ENCODE measurements at regions not wholly inside any gene's neighbourhood (a gene's known extent, or its start where the extent isn't known, plus 50 kb on each side); places are given as distances from the start of the nearest gene placed in this dataset.

GRCh38 chr21:38956521-38956855 lies 150.8 kb downstream of the ETS2 start:
- in situ Hi-C loops (cut with MboI) (no loop called here), intact Hi-C loops (cut with micrococcal nuclease; ENCODE audit: unreplicated experiment) (no loop called here)
- Histone ChIP-seq H3K9ac (ENCODE audit: control insufficient read depth, insufficient read depth, low read length) (no peak overlapping the region), H3K27ac (ENCODE audit: control insufficient read depth, insufficient read depth) (no peak overlapping the region), H3K79me2 (ENCODE audit: control insufficient read depth, insufficient read depth, low read length) (no peaks in the 10 kb centered on the region), H2AFZ (ENCODE audit: control insufficient read depth, low read depth, low read length) (no peak overlapping the region), H3K36me3 (ENCODE audit: control insufficient read depth in 2 of 2, insufficient read depth in 2 of 2, low read length in 1 of 2) (no peaks in the 10 kb centered on the region), H3K9me3 (replicated peaks; ENCODE audit: control insufficient read depth, insufficient read depth, low read length) (no peaks in the 10 kb centered on the region), H4K20me1 (ENCODE audit: control insufficient read depth, insufficient read depth) (no peaks in the 10 kb centered on the region), H3K4me2 (ENCODE audit: control insufficient read depth, insufficient read depth) (no peak overlapping the region), H3K4me3 (no peak overlapping the region), H3K27me3 (replicated peaks in 1 of 2; ENCODE audit: control insufficient read depth in 2 of 2, insufficient read depth in 2 of 2, low read length in 1 of 2) (no peaks in the 10 kb centered on the region), H3K4me1 (ENCODE audit: control insufficient read depth, insufficient read depth, low read length) (no peaks in the 10 kb centered on the region)
- DNase-seq (ENCODE audit: low read depth, low spot score), result no peak
- WGBS (ENCODE audit: insufficient coverage, insufficient replicate concordance, low lambda C conversion rate, missing lambda C conversion rate), result 24% methylated on average over 5 of the region's 5 CpGs
- no TSS peak for BruUV-seq (replicated peaks)
- ChIA-PET SMC1A (ENCODE audit: uncharacterized antibody, unreplicated experiment) (interaction anchor here (0.9 kb wide), 1 partner anchor 23 kb away, joined by 3 read pairs; no protein-coding TSS in a partner anchor), RAD21 (ENCODE audit: unreplicated experiment) (no interaction called here), POLR2A (no interaction called here), CTCF (interaction anchor here (1.2 kb wide), 1 partner anchor 17 kb away, joined by 3 read pairs; no protein-coding TSS in a partner anchor)
- no peak for TF ChIP-seq ATF2 (IDR thresholded peaks at IDR 0.05; ENCODE audit: low read length)
- no peak for TF ChIP-seq YBX1 (IDR thresholded peaks at IDR 0.05)
- TF ChIP-seq HDAC6 (IDR thresholded peaks at IDR 0.05; ENCODE audit: unreplicated experiment), result no peak
- no peak for TF ChIP-seq PKNOX1 (IDR thresholded peaks at IDR 0.05)
- no peak for TF ChIP-seq CBX3 (IDR thresholded peaks at IDR 0.05; ENCODE audit: borderline replicate concordance, low read depth)
- TF ChIP-seq KAT2A (conservative IDR thresholded peaks at IDR 0.05; ENCODE audit: control insufficient read depth, low read depth, low read length), result no peak
- no peak for TF ChIP-seq PML (IDR thresholded peaks at IDR 0.05; ENCODE audit: low read length)
- no peak for TF ChIP-seq ZBTB4 (CRISPR knock-in tag; IDR thresholded peaks at IDR 0.05)
- TF ChIP-seq CBX5 (IDR thresholded peaks at IDR 0.05; ENCODE audit: low read depth), result no peak
- no peak for TF ChIP-seq KLF5 (IDR thresholded peaks at IDR 0.05; ENCODE audit: partially characterized antibody)
- no peak for TF ChIP-seq LARP7 (IDR thresholded peaks at IDR 0.05)
- TF ChIP-seq SREBF2 (IDR thresholded peaks at IDR 0.05; ENCODE audit: low read length), result no peak
- no peak for TF ChIP-seq CREM (IDR thresholded peaks at IDR 0.05; ENCODE audit: low read depth)
- TF ChIP-seq FOS (IDR thresholded peaks at IDR 0.05; ENCODE audit: borderline replicate concordance, extremely low read depth, insufficient read length), result no peak
- no peak for TF ChIP-seq USF2 (IDR thresholded peaks at IDR 0.05; ENCODE audit: borderline replicate concordance, low read depth, low read length)
- TF ChIP-seq EZH2 (IDR thresholded peaks at IDR 0.05; ENCODE audit: borderline replicate concordance, control insufficient read depth, low read depth, low read length), result no peak
- no peak for TF ChIP-seq SIN3A (IDR thresholded peaks at IDR 0.05; ENCODE audit: low read depth, low read length)
- FAIRE-seq, result no peak
- no peak for ATAC-seq

Data from GM12878 (cell line).